Keratinocyte (primary cell): ENCODE measurements at regions not wholly inside any gene's neighbourhood (a gene's known extent, or its start where the extent isn't known, plus 50 kb on each side); places are given as distances from the start of the nearest gene placed in this dataset.

Source experiments
- DNase-seq: peaks from one replicate; pipeline ENCODE4 v3.0.0-alpha.2; 2011; ENCODE audit warnings: low read depth, missing footprints, low spot score
- FAIRE-seq: peaks from 2 replicates; lab custom pipeline; 2011; peaks lifted over from hg19 to GRCh38; lab: Jason Lieb, UNC
- H2AFZ ChIP-seq: 2 replicates; pipeline ENCODE4 v1.6.0; 2012; ENCODE audit warnings: low read length, control low read depth, inconsistent platforms; ENCODE audit not compliant: control insufficient read depth
- H3K27ac ChIP-seq: 2 replicates; pipeline ENCODE4 v1.5.1; 2011; ENCODE audit warnings: low read length; ENCODE audit not compliant: control insufficient read depth, insufficient read depth
- H3K27me3 ChIP-seq: 3 replicates; pipeline ENCODE4 v1.6.0; 2011; ENCODE audit warnings: low read length; ENCODE audit not compliant: control insufficient read depth, insufficient read depth; ENCODE audit errors: extremely low read depth
- H3K36me3 ChIP-seq, 2 experiments: 2 replicates in 1 of 2; 3 replicates in 1 of 2; pipeline ENCODE4 v1.5.1; 2011; ENCODE audit warnings: low read length in 2 of 2, mild to moderate bottlenecking in 1 of 2; ENCODE audit not compliant: control insufficient read depth in 2 of 2, insufficient read depth in 2 of 2; ENCODE audit errors: extremely low read depth in 1 of 2
- H3K4me1 ChIP-seq: 3 replicates; pipeline ENCODE4 v1.5.1; 2011; ENCODE audit warnings: low read length; ENCODE audit not compliant: control insufficient read depth, insufficient read depth; ENCODE audit errors: extremely low read depth
- H3K4me2 ChIP-seq: 3 replicates; pipeline ENCODE4 v1.6.0; 2011; ENCODE audit warnings: low read depth, low read length; ENCODE audit not compliant: control insufficient read depth, insufficient read depth; ENCODE audit errors: extremely low read depth
- H3K4me3 ChIP-seq, 3 experiments: fragments of 200-600 bp in 1 of 3; sonication (generic) in 1 of 3; 2 replicates in 2 of 3; 3 replicates in 1 of 3; pipeline ENCODE4 v1.5.1; 2011 to 2016; ENCODE audit warnings: low read length in 3 of 3, mild to moderate bottlenecking in 3 of 3, control low read depth in 2 of 3, inconsistent platforms in 1 of 3, low read depth in 1 of 3, mixed read lengths in 1 of 3, mixed run types in 1 of 3, moderate library complexity in 1 of 3; ENCODE audit not compliant: control insufficient read depth in 2 of 3, insufficient read depth in 2 of 3; ENCODE audit errors: extremely low read depth in 1 of 3
- H3K79me2 ChIP-seq: 2 replicates; pipeline ENCODE4 v1.6.0; 2012; ENCODE audit warnings: low read length; ENCODE audit not compliant: control insufficient read depth, insufficient read depth
- H3K9ac ChIP-seq: 3 replicates; pipeline ENCODE4 v1.6.0; 2011; ENCODE audit warnings: low read length; ENCODE audit not compliant: control insufficient read depth, insufficient read depth; ENCODE audit errors: extremely low read depth
- H3K9me1 ChIP-seq: 3 replicates; pipeline ENCODE4 v1.6.0; 2011; ENCODE audit warnings: low read length; ENCODE audit not compliant: control insufficient read depth, insufficient read depth; ENCODE audit errors: extremely low read depth
- H3K9me3 ChIP-seq: 2 replicates; pipeline ENCODE4 v1.5.1; 2012; ENCODE audit warnings: low read depth, low read length; ENCODE audit not compliant: control insufficient read depth
- H4K20me1 ChIP-seq: 3 replicates; pipeline ENCODE4 v1.6.0; 2011; ENCODE audit warnings: low read length; ENCODE audit not compliant: control insufficient read depth, insufficient read depth; ENCODE audit errors: extremely low read depth
- CTCF ChIP-seq, 3 experiments: IDR thresholded peaks in 1 of 3; conservative IDR thresholded peaks in 1 of 3; optimal IDR thresholded peaks in 1 of 3; 2 replicates in 2 of 3; 3 replicates in 1 of 3; pipeline versions ENCODE3 to v1.5.1; 2011; ENCODE audit warnings: low read length in 3 of 3, mild to moderate bottlenecking in 3 of 3, moderate library complexity in 2 of 3, control low read depth in 1 of 3, inconsistent platforms in 1 of 3; ENCODE audit not compliant: insufficient read depth in 2 of 3; ENCODE audit errors: extremely low read depth in 1 of 3
- EZH2 ChIP-seq: IDR thresholded peaks from one replicate; pipeline ENCODE4 v1.6.1; 2012; ENCODE audit warnings: inconsistent platforms, mild to moderate bottlenecking, low read length, moderate library complexity
- dilution Hi-C: fragments of 300-500 bp; cut with MboI; formaldehyde crosslinking; loops from one replicate; pipeline ENCODE4 v1.7.0; 2020; ENCODE audit warnings: low sequenced_read_pairs; ENCODE audit not compliant: extremely low pct_ligation_motif_present

- Histone ChIP-seq H4K20me1 (no peaks in the 10 kb centered on the region), H3K9me3 (no peaks in the 10 kb centered on the region), H3K79me2 (no peaks in the 10 kb centered on the region), H2AFZ (no peak overlapping the region), H3K4me1 (no peaks in the 10 kb centered on the region), H3K9ac (no peak overlapping the region), H3K36me3 (no peaks in the 10 kb centered on the region), H3K27ac (no peak overlapping the region), H3K27me3 (no peaks in the 10 kb centered on the region), H3K4me3 (no peak overlapping the region), H3K4me2 (no peak overlapping the region), H3K9me1 (no peaks in the 10 kb centered on the region)
- dilution Hi-C loops: no loop called here
- no peak for DNase-seq
- TF ChIP-seq CTCF (optimal IDR thresholded peaks at IDR 0.05 in 1 of 3, IDR thresholded peaks at IDR 0.05 in 1 of 3, conservative IDR thresholded peaks at IDR 0.05 in 1 of 3; ENCODE audit: extremely low read depth in 1 of 3, insufficient read depth in 2 of 3, low read length in 3 of 3): no peak
- no peak for FAIRE-seq
These were observed 76.0 kb upstream of the NPTX2 start for GRCh38 chr7:98541101-98541500.

- no peaks in the 10 kb centered on the region for H3K4me1 ChIP-seq
- no peaks in the 10 kb centered on the region for H4K20me1 ChIP-seq
- no peaks in the 10 kb centered on the region for H3K36me3 ChIP-seq
- H3K4me3 ChIP-seq: no peak overlapping the region
- H3K9me3 ChIP-seq: no peaks in the 10 kb centered on the region
- FAIRE-seq (no peak), DNase-seq (no peak)
- no peak overlapping the region for H2AFZ ChIP-seq
- no peaks in the 10 kb centered on the region for H3K27me3 ChIP-seq
- H3K9ac ChIP-seq: no peak overlapping the region
- TF ChIP-seq EZH2 (no peak), CTCF (optimal IDR thresholded peaks at IDR 0.05 in 1 of 3, IDR thresholded peaks at IDR 0.05 in 1 of 3, conservative IDR thresholded peaks at IDR 0.05 in 1 of 3; ENCODE audit: extremely low read depth in 1 of 3, insufficient read depth in 2 of 3, low read length in 3 of 3) (no peak)
- H3K27ac ChIP-seq: no peak overlapping the region
- dilution Hi-C loops: no loop called here
- no peaks in the 10 kb centered on the region for H3K79me2 ChIP-seq
- H3K9me1 ChIP-seq: no peaks in the 10 kb centered on the region
- H3K4me2 ChIP-seq: no peak overlapping the region
These were observed 77.2 kb upstream of the NPTX2 start for GRCh38 chr7:98539865-98540264.
